OCI-LY1 (cell line): ENCODE measurements at regions not wholly inside any gene's neighbourhood (a gene's known extent, or its start where the extent isn't known, plus 50 kb on each side); places are given as distances from the start of the nearest gene placed in this dataset.

Source experiments
- EZH2 ChIP-seq: fragments of 200-600 bp; sonication (generic), shearing (Covaris generic); IDR thresholded peaks from 2 replicates; pipeline ENCODE4 v1.8.0; 2017; ENCODE audit warnings: borderline replicate concordance, mixed run types, mild to moderate bottlenecking, antibody characterized with exemption, low read length, moderate library complexity, mixed read lengths
- TF ChIP-seq, protein P1 (sequence below): fragments of 200-600 bp; sonication (generic), shearing (Covaris generic); IDR thresholded peaks from 2 replicates; pipeline ENCODE4 v1.5.1; 2017; ENCODE audit warnings: mild to moderate bottlenecking, antibody characterized with exemption, low read length, moderate library complexity, mixed read lengths

DNA sequence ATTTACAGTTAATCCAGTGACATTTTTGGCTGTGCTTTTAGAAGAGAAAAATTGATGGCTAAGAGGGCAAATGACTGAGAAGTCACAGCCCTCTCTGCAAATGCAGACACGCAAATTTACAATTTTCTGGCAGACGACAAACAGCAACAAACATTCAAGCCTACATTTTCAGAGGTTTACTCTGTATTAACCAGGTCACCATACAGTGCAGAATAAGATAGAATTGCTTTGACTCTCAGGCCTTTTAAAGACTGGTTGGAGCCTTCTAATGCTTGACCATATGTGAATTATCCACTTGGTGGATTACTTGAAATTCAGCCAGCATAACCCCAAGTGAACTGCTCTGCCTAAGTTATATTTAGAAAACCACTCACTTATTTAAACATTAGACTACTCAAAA, 65.5 kb upstream of the FOXN2 start:
- TF ChIP-seq, protein P1, sequence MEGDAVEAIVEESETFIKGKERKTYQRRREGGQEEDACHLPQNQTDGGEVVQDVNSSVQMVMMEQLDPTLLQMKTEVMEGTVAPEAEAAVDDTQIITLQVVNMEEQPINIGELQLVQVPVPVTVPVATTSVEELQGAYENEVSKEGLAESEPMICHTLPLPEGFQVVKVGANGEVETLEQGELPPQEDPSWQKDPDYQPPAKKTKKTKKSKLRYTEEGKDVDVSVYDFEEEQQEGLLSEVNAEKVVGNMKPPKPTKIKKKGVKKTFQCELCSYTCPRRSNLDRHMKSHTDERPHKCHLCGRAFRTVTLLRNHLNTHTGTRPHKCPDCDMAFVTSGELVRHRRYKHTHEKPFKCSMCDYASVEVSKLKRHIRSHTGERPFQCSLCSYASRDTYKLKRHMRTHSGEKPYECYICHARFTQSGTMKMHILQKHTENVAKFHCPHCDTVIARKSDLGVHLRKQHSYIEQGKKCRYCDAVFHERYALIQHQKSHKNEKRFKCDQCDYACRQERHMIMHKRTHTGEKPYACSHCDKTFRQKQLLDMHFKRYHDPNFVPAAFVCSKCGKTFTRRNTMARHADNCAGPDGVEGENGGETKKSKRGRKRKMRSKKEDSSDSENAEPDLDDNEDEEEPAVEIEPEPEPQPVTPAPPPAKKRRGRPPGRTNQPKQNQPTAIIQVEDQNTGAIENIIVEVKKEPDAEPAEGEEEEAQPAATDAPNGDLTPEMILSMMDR: no peak
- TF ChIP-seq EZH2: no peak
